HG03571 (cell line): ENCODE measurements at regions not wholly inside any gene's neighbourhood (a gene's known extent, or its start where the extent isn't known, plus 50 kb on each side); places are given as distances from the start of the nearest gene placed in this dataset.

Experiments
- ATAC-seq: cut with Tn5 transposase; IDR thresholded peaks from one replicate; pipeline ENCODE4 v1.9.1; 2021; ENCODE audit not compliant: unreplicated experiment

GRCh38 chr22:49156662-49157285 lies 670.9 kb downstream of the BRD1 start:
- ATAC-seq, result no peak

GRCh38 chr22:49155770-49156580 lies 671.7 kb downstream of the BRD1 start:
- ATAC-seq, result no peak

DNA sequence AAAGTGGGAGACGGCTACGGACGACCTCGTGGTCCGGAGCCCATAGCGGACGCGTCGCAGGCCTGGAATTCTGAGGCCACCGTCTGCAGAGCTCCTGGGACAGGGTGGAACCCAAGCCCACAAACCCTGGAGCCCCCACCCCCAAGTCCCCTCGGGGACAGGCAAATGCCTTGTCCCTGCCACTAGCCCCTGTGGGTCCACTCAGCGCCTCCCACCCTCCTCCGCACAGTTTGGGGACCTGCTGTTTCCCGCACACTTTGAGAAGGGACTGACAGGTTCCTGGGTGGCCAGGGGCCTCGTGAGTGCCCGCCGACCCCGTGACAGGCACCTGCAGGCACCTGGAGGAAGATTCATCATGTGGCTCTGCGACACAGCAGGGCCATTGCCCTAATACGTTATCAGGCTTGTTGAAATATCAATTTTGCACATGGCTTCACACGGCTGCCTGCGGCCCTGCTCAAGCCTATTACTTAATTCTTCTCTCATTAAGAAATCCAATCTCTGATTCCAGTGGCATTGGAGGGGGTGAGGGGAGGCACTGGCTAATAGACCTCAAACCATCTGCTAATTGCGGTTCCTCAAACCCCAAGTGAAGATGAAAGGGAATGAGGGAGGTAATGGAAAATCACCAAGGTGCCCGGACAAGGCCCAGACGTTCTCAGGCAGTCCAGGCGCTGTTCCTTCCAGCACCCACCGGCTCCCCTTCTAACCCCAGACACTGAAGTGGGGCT lies 672.5 kb downstream of the BRD1 start:
- ATAC-seq, result no peak

- no peak for ATAC-seq
Measured at GRCh38 chr22:49154433-49154832, 673.2 kb downstream of the BRD1 start.

- no peak for ATAC-seq
Measured at GRCh38 chr22:49153921-49154320, 673.8 kb downstream of the BRD1 start.

DNA sequence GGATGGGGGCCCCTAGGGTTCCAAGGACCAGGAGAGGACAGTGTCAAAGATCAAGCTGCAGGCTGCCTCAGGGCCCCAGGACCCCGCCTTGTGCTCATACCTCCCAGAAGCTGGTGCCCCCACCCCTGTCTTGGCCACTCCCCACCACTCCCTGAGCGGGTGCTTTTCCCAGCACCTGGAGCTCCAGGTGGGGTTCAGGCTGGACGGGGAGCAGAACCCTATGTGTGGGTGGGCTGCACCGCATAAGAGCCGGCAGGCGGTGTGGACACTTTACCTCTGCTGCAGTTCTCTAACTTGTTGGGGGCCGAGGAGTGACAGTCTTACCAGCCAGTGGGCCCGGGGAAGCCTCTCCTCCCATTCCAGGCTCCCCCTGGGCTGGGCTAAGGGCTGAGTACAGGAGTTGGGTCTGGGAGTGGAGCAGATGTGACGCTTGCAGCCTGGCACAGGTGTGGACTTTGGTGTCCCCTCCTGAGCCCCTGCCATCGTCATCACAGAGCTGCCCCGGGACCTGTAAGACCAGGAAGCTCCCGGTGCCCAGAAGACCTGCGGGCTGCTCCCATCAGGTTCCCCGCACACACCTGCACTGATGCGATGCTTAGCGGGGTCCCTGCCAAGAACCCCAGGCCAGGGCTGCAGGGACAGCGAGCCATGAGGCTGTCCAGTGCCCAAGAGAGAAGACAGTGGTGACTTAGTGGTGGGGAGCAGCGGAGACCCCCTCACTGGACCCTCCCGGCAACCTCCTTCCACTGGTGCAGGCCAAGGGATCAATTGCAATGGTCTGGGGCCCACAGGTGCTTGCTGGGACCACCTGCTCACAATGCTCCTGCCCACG lies 674.5 kb downstream of the BRD1 start:
- no peak for ATAC-seq

DNA sequence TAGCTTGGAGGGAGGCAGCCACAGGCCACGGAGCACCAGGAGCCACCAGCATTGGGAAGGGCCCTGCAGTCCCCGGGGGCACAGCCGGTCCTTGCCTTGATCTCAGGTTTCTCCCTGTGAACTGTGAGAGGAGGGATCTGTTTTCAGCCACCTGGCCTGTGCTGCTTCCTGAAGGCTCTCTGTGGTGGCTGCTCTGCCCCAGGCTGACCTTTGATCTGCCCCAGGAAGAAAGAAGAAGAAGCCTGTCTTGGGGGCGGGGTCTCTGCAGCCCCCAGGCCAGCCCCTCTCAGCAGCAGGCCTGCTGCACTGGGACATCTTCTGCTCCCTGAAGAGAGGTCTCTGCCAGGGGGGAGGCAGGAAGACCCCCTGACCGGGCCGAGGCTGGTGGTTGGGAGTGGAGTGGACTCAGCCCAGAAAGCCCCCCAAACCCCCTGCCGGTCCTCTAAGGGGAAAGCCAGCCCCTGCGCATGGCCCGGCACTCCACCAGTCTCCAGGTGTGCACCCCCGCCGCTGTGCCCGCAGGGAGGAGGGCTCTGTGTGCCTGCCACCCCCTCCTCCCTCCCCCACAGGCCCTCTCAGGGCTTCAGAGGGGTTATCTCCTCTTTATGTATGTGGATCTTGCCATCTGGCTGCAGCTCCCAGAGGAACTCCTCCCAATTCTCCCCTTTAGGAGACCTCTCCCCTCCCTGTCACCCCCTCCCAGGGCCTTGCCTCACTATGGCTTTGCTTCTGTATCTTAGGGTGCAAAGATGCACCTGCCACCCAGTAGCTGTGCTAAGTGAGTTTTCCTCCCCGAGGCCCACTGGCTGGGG lies 675.3 kb downstream of the BRD1 start:
- no peak for ATAC-seq

GRCh38 chr22:49151256-49152126 lies 676.2 kb downstream of the BRD1 start:
- no peak for ATAC-seq

DNA sequence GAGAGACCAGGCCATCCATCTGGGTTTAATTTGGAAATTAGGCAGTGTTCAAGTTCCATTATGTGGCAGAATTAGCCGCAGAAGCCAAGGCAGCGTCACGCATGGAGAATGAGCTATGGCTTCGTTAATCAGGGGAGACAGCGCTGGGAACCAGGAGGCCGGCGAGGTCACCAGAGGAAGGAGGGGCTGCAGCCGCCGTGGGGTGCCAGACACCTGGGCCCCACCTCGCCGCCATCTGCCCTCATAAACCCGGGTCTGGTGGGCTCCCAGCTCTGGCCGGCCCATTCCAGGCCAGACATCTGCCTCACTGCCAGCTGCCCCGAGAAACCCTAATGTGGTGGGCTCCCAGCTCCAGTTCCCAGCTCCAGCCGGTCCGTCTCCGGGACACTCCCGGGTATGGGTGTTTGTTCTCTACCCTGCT lies 676.9 kb downstream of the BRD1 start:
- ATAC-seq, result no peak

GRCh38 chr22:49149721-49150608 lies 677.7 kb downstream of the BRD1 start:
- no peak for ATAC-seq

GRCh38 chr22:49148895-49149418 lies 678.7 kb downstream of the BRD1 start:
- ATAC-seq, result no peak

GRCh38 chr22:49147617-49148175 lies 680.0 kb downstream of the BRD1 start:
- no peak for ATAC-seq

GRCh38 chr22:49147171-49147570 lies 680.5 kb downstream of the BRD1 start:
- no peak for ATAC-seq

- no peak for ATAC-seq
Measured at GRCh38 chr22:49146511-49146910, 681.2 kb downstream of the BRD1 start.

DNA sequence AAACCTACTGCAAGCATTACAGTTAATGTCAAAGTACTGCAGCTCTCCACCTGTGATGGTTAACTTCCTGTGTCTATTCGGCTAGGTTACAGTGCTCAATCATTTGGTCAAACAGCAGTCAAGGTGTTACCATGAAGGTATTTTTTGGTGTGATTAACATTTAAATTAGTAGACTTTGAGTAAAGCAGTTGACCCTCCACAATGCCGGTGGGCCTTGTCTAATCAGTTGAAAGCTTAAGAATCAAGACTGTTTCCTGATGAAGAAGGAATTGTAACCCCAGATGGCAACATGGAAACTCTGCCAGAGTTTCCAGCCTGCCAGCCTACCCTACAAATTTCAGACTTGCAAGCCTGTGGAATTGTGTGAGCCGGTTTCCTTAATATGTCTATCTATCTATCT lies 683.9 kb downstream of the BRD1 start:
- no peak for ATAC-seq

DNA sequence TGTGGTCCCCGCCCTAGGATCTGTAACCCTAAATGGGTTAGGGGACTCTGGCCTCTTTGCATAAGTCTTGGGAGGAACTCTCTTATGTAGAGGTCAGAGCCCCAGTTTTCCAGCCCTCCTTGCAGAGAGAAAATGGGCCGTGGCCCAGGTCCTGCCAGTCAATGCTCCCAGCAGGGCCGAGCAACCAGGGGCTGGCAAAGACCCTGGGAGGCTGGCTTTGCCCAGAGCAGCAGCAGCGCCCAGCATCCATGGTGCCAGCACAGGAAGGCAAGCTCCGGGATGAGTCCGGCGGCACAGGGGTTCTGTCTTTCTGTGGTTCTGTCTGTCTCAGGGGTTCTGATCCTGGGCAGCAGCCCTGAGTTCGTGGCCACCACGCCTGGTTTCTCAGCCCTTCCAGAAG lies 684.8 kb downstream of the BRD1 start:
- ATAC-seq, result no peak

GRCh38 chr22:49142296-49142695 lies 685.4 kb downstream of the BRD1 start:
- ATAC-seq, result no peak

- no peak for ATAC-seq
Measured at GRCh38 chr22:49141761-49142160, 685.9 kb downstream of the BRD1 start.
